H1 (cell line): ENCODE measurements at regions not wholly inside any gene's neighbourhood (a gene's known extent, or its start where the extent isn't known, plus 50 kb on each side); places are given as distances from the start of the nearest gene placed in this dataset.

Experiments
- CTBP2 ChIP-seq: IDR thresholded peaks from 2 replicates; pipeline ENCODE4 v1.7.0; 2011; ENCODE audit warnings: borderline replicate concordance, mild to moderate bottlenecking, moderate library complexity, mixed read lengths, low read length; ENCODE audit not compliant: insufficient read depth, insufficient read length

DNA sequence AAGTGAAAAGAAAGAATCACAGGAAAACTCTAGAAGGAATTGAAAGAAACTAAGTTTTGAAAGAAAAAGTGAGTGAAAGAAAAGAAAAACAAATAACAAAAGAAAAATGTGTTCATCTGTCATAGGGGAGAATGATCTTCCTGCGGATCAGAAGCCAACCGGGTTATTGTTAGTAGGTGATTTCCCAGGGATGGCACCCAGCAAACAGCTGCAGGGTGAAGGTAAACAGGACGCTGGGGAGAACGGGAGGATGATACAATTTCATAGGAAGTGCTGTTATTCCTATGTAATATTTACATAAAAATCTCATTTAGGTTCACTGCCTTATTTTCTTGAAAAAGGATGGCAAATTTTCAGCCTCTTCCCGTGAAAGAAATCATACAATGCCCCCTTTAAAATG is 72.4 kb upstream of the LHFPL2 start (continued):
- no peak for TF ChIP-seq CTBP2
